ENCODE measurements at regions not wholly inside any gene's neighbourhood (a gene's known extent, or its start where the extent isn't known, plus 50 kb on each side); places are given as distances from the start of the nearest gene placed in this dataset.

DNA sequence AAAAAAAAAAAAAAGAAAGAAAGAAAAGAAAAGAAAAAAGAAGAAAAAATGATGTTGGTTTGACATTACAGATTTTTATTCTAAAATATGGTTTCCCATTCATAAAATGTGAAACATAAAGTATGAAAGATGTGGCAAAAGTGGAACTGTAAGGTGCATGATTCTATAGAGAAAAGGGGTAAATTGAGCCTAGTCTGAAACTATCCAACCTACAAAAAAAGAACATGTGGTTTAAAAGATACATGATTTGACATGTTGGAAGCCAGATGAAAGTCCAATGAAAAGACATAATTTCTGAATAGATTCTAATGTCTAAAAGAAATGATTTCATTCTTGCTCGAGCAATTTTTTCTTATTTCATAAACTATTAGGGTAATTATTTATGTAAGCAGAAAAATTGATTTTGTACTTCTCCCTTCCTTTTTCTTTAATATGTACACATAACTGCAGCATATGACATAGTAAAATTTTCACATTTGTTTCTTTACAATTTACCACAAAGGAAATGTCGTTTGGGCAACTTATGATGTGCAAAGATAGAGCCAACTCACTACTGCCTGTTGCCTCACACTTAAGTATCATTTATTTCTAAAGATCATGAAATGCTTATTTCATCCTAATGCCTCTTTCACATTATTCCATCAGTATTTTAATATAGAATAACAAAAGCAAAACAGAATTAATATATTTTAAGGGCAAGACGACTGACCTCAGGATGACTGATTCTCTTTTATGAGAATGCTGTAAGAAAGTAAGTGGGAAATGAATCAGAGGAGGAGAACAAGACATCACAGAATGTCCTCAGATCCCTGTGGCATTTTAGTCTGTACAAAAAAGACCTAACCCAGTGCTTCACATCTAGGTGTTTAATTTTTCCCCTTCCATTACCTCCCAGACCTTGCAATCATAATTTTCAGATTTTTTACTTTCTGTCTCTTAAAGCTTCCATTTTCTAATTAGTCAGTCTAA, 165.8 kb upstream of the HMCN1 start:
- no peak for TF ChIP-seq CTCF (IDR thresholded peaks at IDR 0.05; ENCODE audit: insufficient read depth, low read length, poor library complexity, severe bottlenecking)
- no peak for TF ChIP-seq EZH2phosphoT487 (conservative IDR thresholded peaks at IDR 0.05; ENCODE audit: low read length)

Data from SU-DHL-6 (cell line).